HG02938 (cell line): ENCODE measurements at regions not wholly inside any gene's neighbourhood (a gene's known extent, or its start where the extent isn't known, plus 50 kb on each side); places are given as distances from the start of the nearest gene placed in this dataset.

Experiments
- ATAC-seq: cut with Tn5 transposase; IDR thresholded peaks from one replicate; pipeline ENCODE4 v1.9.1; 2021; ENCODE audit warnings: mild to moderate bottlenecking, moderate library complexity; ENCODE audit not compliant: unreplicated experiment

DNA sequence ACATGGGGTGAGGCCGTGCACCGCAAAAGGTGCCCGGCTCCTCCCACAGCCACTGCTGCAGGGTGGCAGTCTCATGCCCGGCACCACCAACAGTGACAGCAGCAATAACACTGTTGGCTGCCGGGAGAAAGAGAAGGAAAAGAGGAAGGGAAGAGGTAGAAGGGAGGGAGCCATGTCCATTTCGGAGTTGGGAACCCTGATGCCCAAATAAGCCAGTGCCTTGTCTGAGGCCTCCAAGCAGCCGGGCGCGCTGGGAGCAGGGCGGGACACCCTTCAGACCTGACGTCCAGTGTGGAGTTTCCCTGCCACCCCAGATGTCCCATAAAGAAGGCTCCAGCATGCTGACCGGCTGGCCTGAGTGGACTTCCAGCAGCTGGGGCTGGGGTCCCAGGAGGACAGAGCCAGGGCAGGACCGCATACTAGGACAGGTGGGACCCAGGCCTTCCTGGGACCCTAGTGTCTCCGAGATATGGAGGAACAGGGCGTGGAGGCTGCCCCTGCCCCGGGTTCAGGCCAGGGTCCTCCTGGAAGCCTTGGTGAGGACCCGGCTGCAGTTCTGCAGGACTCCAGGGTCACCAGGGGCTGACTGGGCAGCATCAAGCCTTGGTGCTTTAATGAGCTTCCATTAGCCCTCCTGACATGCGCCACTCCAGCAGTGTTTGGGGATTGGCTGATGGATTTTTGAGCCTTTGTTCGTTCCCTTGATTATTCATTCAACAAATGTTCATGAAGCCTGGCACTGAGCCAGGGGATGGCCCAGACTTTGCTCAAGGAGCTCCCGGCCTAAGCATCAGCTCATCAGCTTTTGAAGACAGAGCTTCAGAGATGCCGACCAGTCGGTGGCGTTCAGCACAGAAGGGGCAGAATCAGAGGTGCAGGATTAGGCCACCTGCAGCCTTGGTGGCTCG is 223.6 kb upstream of the CIBAR2 start:
- ATAC-seq: no peak

DNA sequence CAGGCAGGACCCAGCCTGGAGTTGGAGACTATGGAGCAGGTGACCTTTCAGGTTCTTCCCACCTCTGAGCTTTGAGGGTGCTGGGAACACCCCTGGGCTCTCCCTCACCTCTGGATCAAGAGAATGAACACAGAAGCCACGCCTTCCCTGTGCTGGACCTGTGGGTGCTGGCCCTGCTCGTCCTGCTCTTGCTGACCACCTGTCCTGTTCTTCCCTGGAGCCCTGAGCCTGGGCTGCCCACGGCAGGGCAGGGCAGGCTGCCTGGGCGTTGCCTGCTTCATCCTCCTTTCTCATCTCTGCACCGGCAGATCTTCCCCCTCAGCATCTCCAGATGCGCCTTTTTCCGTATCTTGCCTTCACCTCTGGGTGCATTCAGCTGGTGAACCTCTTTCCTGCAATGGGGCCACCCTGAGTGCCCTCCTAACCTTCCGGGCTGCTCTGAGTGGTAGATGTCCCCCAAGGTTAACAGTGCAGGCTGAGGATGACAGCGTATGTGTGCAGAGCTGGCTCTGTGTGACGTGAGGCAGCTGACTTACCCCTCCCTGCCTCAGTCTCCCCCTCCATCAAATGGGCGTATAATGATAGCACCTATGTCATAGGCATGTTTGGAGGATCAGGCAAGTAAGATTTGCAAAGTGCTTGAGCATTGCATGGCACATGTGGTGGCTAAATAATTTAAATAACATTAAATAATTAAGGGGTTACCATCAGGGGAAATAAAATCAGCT is 225.8 kb upstream of the CIBAR2 start:
- no peak for ATAC-seq

DNA sequence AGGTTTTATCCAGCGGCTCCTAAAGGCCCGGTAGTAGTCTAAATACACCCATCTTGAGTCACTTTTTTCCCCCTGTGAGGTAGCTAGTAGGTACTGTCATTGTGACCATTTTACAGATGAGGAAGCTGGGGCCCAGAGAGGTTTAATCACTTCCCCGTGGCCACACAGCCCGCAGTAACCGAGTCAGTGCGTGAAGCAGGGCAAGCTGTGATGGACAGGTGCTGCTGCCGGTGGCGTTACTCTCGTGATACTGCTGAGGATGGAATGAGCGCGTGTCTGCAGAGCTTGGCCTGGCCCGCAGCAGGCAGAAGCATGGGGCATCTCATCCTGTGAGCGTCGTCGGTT is 226.3 kb upstream of the CIBAR2 start:
- no peak for ATAC-seq

DNA sequence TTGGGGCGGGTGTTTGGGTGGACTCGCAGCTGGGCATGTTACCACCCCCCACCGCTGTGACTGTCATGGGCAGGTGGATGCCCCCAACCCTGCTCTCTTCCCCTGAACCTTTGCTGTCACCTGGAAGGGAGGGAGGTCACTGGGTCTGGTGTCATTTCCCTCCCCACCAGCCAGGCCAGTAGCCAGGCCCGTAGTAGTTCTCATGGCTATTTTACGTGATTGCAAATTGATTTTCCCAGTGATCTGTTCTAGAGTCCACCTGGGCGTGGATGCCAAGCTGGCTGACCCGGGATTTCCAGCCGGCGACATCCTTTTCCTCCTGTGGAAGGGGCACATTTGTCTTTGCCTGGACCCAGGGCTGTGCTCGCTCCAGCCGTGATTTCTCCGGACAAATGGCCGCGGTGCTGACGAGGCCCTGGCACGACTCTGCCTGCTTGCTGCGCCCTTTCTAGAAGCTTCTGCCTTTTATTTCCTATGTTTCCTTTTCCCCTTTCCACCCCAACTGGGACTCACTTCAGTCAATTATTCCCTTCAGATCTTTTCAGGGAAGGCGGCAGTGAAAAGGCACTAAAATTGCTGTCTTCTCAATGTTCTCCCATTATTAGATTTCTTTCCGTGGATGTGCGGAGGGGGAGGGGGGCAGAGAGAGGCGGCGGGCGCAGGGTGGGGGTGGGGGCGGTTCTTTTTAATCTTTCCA is 226.9 kb upstream of the CIBAR2 start:
- ATAC-seq: no peak

DNA sequence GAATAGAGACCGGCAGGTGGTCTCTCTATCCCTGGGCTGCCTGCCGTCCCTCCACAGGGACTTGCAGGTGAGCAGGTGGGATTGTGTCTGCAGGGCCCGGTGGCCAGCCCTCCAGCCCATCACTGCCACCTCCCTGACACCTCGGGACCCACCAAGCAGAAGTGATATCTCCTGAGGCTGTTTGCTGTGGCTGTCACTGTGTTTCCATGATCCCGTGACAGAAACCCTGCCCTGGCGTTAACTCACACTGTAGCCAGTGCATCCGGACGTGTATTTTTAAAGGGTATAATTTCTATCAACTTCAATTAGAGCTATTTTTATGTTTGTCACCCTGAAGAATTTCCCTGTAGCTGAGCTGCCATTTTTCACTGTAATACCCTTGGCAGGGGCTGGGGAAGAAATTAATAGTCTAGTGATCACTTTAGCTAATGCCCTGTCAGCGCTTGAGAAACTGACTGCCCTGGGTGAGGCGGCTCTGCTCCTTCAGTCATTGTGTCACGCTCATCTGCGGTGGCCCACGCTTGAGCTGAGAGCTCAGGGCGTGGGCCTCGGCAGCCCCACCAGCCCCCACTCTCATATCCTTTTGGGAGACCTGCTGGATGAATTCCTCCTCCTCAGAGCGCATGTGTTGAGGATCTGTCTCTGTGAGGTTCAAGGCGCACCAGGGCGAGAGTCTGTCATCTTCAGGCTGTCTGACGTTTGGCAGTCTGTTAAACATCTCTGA is 229.9 kb upstream of the CIBAR2 start:
- no peak for ATAC-seq

DNA sequence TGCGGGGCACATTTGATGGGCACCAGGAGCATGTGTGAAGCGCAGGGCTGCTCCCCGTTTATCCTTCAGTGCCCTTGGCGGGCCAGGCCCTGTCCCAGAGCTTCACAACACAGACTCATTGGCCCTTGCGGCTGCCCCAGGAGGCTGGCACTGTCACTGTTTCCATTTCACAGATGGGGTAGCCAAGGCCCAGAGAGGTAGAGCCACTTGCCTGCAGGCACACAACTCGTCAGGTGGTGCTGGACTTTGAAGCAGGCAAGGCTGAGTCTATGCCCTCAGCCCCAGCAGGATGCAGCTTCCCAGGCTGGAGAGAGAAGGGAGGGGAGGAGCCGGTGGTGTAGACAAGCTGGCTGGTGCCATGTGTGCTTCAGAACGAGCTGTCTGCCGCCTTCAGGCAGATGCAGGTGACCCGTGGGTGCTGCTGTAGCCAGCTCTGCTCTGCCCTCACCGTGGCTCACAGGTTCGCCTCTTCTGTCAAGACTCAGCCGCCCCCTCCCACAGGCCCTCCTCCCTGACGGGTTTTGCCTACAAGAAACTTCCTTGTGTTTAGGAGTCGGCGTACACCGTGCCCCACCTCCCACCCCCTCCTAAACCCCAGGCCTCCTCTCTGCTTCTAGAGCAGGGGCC is 232.3 kb upstream of the CIBAR2 start:
- no peak for ATAC-seq

DNA sequence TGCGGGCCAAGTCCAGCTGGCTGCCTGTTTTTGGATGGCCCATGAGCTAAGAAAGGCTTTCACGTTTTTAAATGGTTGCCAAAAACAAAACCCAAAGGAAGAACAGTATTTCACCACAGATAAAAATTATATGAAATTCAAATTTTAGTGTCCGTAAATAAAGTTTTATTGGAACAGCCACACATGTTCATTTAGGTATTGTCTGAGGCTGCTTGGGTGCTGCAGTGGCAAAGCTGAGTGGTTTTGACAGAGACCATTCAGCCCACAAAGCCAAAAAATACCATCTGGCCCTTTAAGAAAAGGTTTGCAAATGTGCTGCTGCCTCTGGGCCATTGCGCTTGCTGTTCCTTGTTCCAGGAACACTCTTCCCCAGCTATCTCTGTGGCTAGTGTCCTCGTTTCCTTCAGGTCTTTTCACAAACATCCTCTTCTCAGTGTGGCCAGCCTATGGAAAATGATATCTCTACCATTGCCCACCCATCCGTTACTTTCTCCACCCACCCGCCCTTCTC is 232.9 kb upstream of the CIBAR2 start:
- no peak for ATAC-seq

DNA sequence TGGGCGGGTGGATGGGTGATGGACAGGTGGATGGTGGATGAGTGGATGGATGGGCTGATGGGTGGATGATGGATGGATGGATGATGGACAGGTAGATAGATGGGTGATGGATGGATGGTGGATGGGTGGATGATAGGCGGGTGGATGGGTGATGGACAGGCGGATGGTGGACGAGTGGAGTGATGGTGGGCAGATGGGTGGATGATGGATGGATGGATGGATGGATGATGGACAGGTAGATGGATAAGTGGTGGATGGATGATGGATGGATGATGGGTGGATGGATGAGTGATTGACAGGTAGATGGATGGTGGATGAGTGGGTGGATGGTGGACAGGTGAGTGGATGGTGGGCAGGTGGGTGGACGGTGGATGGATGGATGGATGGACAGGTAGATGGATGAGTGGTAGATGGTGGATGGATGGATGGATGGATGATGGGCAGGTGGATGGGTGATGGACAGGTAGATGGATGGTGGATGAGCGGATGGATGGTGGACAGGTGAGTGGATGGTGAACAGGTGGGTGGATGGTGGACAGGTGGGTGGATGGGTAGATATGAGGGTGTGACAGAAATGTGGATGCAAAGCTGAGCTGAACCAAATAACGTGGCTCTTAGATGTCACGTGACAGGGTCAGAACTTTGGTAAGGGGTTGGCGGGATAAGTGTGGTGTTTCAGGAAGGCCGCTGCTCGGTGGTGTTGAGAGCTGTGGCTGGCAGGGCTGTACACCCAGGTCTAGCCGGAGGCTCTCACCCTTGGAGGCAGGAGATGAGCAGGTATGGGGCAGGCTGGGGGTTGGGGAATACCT is 234.3 kb upstream of the CIBAR2 start:
- no peak for ATAC-seq

DNA sequence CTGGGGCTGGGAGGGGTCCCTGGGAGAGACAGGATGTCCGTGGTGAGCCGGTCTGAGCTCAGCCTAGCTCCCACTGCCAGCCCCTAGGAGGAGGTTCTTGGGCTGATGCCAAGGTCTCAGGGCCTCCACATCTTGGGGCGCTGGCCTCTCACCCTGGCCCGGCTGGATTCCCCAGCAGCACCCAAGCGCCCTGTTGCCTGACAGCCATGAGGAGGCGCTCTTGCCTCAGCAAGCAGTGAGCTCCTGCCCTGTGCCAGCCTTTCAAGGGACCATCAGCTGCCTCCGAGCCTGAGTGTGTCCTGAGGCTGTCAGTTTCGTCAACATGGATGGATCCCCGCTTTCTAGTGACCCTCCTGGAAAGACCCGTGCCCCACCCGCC is 234.9 kb upstream of the CIBAR2 start:
- no peak for ATAC-seq

DNA sequence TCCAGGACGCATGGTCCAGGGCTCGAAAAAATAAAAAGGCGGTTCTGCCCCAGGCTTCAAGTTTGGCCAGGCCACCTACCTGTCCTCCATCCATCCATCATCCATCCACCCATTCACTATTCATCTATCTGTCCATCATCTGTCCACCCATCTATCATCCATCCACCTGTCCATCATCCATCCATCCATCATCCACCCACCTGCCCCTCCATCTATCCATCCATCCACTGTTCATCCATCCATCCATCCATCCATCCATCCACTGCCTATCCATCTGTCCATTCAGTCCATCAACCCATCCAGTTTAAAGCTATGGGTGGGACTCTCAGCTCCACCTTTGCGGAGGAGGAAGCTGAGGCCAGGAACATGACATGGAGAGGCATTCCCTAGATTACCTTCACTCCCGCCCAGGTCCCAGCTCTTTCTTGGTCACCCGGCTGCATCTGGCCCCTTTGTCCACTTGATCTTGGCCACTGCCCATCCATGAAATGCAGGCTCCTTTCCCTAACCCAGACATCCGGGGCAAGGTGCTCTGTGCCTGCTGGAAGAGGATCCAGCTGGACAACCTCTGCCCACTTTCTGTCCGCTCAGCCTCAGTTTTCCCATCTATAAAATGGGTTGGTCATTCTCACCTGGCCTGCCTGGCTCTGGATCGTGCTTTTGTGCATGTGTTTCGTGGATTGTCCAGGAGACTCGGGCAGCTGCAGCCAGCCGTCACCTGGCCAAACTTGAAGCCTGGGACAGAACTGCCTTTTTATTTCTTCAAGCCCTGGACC is 236.0 kb upstream of the CIBAR2 start:
- ATAC-seq: no peak

DNA sequence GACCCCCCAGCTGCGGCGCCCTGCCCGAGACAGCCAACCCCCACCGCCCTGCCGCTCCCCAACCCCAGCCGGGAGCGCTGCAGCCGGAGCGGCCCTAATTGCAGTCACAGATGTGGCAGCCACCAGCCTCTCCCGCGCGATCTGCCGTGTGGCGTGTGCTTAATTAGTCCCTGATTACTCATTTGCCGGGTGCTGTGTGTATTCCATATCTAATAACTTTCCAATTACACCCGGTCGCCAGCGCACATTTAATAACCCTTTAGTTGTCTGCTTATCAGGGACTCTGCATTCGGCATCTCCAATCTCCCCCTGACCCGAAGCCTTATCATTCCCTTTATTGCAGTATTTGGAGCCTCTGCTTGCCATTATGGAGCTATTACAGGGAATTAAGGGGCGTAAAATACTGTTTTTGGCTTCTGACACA is 236.7 kb upstream of the CIBAR2 start:
- no peak for ATAC-seq

DNA sequence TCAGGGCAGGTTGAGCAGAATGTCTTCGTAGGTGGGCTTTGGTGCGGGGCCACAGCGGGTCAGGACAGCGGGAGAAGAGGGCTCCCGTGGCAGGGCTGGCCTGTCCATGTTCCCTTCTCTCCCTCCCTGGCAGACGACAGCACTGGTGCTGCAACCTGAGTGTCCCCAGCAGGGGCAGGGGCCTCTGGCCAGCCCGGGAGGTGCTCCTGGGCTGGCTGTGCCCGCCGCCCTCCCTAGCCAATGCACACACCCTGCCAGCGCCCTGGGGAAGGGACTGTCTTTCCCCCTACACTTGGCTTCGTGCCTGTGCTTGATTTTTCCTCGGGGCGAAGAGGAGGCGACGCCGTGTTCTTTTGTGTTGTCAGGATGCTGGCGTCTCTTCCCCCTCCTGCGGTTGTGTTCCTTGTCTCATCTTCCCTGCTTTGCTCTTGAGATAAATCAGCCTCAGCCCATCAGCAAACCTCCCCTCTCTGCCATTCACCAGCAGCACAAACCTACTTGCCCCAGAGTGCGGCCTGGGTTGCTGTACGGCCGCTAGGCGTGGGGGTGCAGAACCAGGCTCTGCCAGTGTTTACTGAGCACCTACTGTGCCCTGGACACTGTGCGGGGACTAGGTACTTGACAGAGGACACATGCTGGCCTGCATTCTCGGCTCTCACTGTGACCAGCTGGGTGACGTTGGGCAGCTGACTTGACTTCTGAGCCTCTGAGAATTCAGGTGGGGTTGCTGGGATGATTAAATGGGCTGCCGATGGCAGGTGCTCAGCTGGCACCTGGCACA is 237.3 kb upstream of the CIBAR2 start:
- no peak for ATAC-seq

DNA sequence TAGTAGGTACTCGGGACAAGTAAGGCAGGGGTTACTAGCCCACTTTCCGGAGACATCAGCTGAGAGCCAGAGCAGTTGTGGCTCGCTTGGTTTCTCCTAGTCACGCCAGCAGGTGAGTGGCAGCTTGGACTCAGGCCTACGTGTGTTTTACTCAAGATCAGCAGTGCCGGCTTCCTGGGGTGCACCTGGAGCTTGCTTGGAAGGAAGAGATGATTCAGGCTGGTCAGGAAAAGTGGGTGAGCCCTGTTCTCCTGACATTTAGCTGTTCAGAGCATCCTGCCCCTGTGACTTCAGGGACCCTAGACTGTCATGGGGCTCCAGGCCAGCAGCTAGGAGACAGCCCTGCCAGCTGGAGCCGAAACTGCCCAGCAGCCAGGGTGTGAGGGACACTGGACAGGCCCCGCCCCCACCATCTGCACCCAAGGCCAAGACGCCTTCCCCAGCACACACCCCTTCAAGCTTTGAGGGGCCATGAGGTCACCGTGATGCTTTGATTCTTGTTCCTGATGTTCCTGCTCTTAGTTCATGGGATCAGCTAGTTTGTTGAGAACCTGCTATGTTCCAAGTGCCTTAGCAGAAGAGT is 238.0 kb upstream of the CIBAR2 start:
- ATAC-seq: no peak

DNA sequence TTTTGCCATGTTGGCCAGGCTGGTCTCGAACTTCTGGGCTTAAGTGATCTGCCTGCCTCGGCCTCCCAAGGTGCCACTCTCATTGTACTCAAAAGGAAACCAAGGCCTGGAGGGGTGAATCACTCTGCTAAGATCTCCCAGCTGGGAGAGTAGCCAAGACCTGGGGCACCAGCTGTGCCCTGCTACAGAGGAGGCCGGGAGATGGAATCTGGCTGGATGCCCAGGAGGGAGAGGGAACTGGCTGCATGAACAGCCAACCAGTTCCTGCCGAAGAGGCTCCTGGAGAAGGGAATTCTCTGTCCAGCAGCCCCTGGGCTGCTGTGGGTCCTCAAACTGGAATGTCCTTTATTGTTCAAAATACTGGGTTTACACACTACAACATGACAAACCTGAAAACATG is 238.7 kb upstream of the CIBAR2 start:
- ATAC-seq: no peak

DNA sequence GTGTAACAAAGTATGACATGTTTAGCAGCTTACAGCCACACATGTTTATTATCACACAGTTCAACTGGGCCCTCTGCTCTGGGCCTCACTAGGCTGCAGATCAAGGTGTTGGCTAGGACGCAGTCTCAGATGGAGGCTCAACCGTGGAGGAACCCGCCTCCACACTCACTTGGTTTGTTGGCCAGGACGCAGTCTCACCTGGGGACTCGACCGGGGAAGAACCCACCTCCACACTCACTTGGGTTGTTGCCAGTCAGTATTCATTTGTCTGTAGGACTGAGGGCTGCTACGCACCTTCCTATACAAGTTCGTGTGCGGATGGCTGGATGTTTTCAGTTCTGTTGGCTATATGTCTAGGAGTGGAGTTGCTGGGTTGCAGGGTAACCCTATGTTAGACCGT is 240.7 kb upstream of the CIBAR2 start:
- no peak for ATAC-seq

DNA sequence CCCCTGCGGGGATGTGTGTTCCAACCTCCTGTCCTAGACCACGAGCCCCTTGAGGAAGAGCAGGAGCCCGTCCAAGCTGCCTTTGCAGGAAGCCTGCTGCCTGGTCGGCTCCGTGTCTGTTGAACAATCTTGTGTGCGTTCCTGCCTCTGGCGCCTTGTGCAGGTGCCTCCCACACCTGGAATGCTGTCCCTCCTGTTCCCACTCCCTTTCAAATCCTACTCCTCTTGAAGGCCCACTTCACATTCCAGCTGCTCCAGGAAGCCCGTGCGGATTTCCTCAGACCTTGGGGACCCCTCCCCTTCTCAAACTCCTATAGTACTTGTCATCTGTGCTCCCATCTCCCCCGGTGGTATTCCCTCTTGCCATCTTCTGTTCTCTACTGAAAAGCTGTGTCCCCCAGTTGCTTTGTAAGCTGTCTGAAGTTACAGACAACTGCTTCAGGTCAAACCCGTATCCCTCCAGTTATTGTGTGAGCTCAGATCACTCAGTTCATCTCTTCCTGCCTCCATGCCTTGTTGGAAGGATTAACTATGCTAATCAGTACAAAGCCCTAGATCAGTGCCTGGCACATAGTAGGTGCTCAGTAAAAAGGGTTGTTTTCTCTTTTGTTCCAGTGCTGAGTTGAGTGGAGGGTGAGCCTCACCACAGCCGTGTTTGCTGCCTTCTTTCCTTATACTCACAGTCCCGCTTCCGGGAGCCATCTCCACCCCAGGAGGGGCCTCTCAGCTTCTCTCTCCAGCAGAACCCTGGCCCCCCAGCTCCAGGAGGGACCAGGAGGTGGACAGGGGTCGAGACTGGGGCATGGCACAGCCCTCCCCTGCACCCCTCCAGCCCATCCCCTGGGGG is 241.8 kb upstream of the CIBAR2 start:
- ATAC-seq: no peak
